CD4-positive, alpha-beta T cell (primary cell): ENCODE measurements at regions not wholly inside any gene's neighbourhood (a gene's known extent, or its start where the extent isn't known, plus 50 kb on each side); places are given as distances from the start of the nearest gene placed in this dataset.

Experiments used
- ATAC-seq: fragments of 200-7000 bp; cut with Tn5 transposase; one replicate; pipeline ENCODE4 v1.10.0; 2022; ENCODE audit warnings: mild to moderate bottlenecking; ENCODE audit not compliant: poor library complexity
- CTCF ChIA-PET: fragments of 350-600 bp; sonication (Branson Sonifier 250); formaldehyde crosslinking; loops from one replicate; lab custom pipeline; 2021; ENCODE audit warnings: antibody characterized with exemption, inconsistent platforms; lab: Charles Lee
- POLR2A ChIA-PET: fragments of 350-600 bp; sonication (Branson Sonifier 250); formaldehyde crosslinking; loops from one replicate; lab custom pipeline; 2021; ENCODE audit warnings: antibody characterized with exemption, inconsistent platforms; lab: Charles Lee
- DNase-seq, 14 experiments: peaks; one replicate each; pipeline ENCODE4 v3.0.0-alpha.2; 2013 to 2020; ENCODE audit warnings: mixed read lengths in 2 of 14
- H3K27ac ChIP-seq, 2 donors: one replicate each; pipeline versions ENCODE4 v1.5.1 to v1.7.0; 2013; ENCODE audit warnings: low read length in 2 of 2, low read depth in 1 of 2, mild to moderate bottlenecking in 1 of 2
- H3K27me3 ChIP-seq, 2 experiments: 1 replicate in 1 of 2; 2 replicates in 1 of 2; pipeline versions ENCODE4 v1.6.1 to v1.7.0; 2013; ENCODE audit warnings: low read length in 2 of 2, control low read depth in 1 of 2, mild to moderate bottlenecking in 1 of 2, moderate library complexity in 1 of 2; ENCODE audit not compliant: insufficient read depth in 2 of 2, control insufficient read depth in 1 of 2
- H3K36me3 ChIP-seq: one replicate; pipeline ENCODE4 v1.6.1; 2013; ENCODE audit warnings: low read length, control low read depth; ENCODE audit not compliant: insufficient read depth
- H3K4me1 ChIP-seq: one replicate; pipeline ENCODE4 v1.6.1; 2013; ENCODE audit warnings: low read length, control low read depth; ENCODE audit not compliant: insufficient read depth
- H3K4me3 ChIP-seq: one replicate; pipeline ENCODE4 v1.5.1; 2013; ENCODE audit warnings: mild to moderate bottlenecking, low read length, moderate library complexity
- H3K9me3 ChIP-seq, 2 experiments: 1 replicate in 1 of 2; 2 replicates in 1 of 2; pipeline versions ENCODE4 v1.6.1 to v1.7.0; 2013; ENCODE audit warnings: low read length in 2 of 2, mild to moderate bottlenecking in 2 of 2, control low read depth in 1 of 2, moderate library complexity in 1 of 2; ENCODE audit not compliant: control insufficient read depth in 1 of 2, insufficient read depth in 1 of 2
- H3K27ac Mint-ChIP-seq: one replicate; pipeline ENCODE4 v1.8.0; 2020; ENCODE audit warnings: mixed read lengths
- H3K27me3 Mint-ChIP-seq: one replicate; pipeline ENCODE4 v1.8.0; 2021; ENCODE audit warnings: mixed read lengths
- H3K36me3 Mint-ChIP-seq: one replicate; pipeline ENCODE4 v1.8.0; 2021; ENCODE audit warnings: low read depth, mixed read lengths
- H3K4me1 Mint-ChIP-seq: one replicate; pipeline ENCODE4 v1.8.0; 2021; ENCODE audit warnings: low read depth, mixed read lengths
- H3K4me3 Mint-ChIP-seq: one replicate; pipeline ENCODE4 v1.8.0; 2020; ENCODE audit warnings: mild to moderate bottlenecking, mixed read lengths
- H3K9me3 Mint-ChIP-seq: one replicate; pipeline ENCODE4 v1.8.0; 2020; ENCODE audit warnings: mixed read lengths
- intact Hi-C, 2 experiments: fragments of 100-400 bp; cut with DNase I in 1 of 2; cut with micrococcal nuclease in 1 of 2; formaldehyde crosslinking; loops; one replicate each; pipeline versions ENCODE4 v1.15.1 to v1.9.0; 2023 to 2025; cut with DNase I, micrococcal nuclease
- TF ChIP-seq, protein P1 (sequence below): fragments of 200-600 bp; IDR thresholded peaks from one replicate; pipeline ENCODE4 v1.8.0; 2022; ENCODE audit warnings: antibody characterized with exemption, mild to moderate bottlenecking

DNA sequence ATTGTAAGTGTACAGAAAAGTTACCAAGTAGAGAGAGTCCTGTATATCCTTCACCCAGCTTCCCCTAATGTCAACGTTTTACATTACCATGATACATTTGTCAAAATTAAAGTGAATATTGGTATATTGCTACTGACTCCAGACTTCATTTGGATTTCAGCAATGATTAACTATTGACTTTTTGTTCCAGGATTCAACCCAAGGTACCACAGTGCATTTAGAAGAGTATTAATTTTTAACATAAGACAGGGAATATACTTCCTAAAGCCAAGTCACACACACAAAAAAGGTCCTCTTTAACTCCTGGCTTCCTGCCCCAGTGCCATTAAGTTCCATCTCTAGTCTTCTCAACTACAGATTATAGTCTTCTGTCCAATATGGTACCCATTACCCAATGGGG is 75.5 kb upstream of the RBM19 start:
- POLR2A ChIA-PET: no interaction called here
- CTCF ChIA-PET: no interaction called here
- H3K4me1 Mint-ChIP-seq: no peaks in the 10 kb centered on the region
- Histone ChIP-seq H3K4me1 (no peaks in the 10 kb centered on the region), H3K9me3 (peaks cover 0 to 9% of the 10 kb centered on the region in 2 experiments), H3K27ac (no peak overlapping the region), H3K27me3 (peaks cover 0 to 6% of the 10 kb centered on the region in 2 experiments), H3K4me3 (no peak overlapping the region), H3K36me3 (no peaks in the 10 kb centered on the region)
- peaks cover 33% of the 10 kb centered on the region for H3K27me3 Mint-ChIP-seq
- no peaks in the 10 kb centered on the region for H3K36me3 Mint-ChIP-seq
- TF ChIP-seq, protein P1, sequence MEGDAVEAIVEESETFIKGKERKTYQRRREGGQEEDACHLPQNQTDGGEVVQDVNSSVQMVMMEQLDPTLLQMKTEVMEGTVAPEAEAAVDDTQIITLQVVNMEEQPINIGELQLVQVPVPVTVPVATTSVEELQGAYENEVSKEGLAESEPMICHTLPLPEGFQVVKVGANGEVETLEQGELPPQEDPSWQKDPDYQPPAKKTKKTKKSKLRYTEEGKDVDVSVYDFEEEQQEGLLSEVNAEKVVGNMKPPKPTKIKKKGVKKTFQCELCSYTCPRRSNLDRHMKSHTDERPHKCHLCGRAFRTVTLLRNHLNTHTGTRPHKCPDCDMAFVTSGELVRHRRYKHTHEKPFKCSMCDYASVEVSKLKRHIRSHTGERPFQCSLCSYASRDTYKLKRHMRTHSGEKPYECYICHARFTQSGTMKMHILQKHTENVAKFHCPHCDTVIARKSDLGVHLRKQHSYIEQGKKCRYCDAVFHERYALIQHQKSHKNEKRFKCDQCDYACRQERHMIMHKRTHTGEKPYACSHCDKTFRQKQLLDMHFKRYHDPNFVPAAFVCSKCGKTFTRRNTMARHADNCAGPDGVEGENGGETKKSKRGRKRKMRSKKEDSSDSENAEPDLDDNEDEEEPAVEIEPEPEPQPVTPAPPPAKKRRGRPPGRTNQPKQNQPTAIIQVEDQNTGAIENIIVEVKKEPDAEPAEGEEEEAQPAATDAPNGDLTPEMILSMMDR: no peak
- no peak overlapping the region for H3K4me3 Mint-ChIP-seq
- ATAC-seq (no peak), DNase-seq (no peak)
- intact Hi-C loops: no loop called here
- no peak overlapping the region for H3K27ac Mint-ChIP-seq
- no peaks in the 10 kb centered on the region for H3K9me3 Mint-ChIP-seq

DNA sequence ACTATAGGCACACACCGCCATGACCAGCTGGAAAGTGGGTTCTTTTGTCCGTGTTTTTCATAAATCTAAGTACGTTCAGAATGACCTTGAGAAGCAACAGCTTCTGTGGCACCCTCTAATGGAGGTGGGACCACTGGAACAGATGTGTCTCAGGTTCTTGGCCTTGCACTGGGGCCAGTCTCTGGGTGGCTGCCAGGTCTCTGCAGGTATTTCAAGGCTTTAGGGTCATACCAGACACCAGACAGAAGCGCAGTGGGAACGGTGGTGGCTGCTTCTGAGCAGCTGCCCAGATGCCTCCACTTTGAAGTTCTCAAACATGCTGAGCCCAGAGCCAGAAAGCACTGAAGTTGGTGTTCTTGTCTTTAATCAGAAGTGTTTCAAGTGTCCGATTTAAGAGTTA is 75.0 kb upstream of the RBM19 start:
- intact Hi-C loops: no loop called here
- no peak for DNase-seq
- Histone ChIP-seq H3K4me1 (no peaks in the 10 kb centered on the region), H3K4me3 (no peak overlapping the region), H3K27me3 (peaks cover 0 to 6% of the 10 kb centered on the region in 2 experiments), H3K36me3 (no peaks in the 10 kb centered on the region), H3K27ac (no peak overlapping the region), H3K9me3 (peaks cover 0 to 12% of the 10 kb centered on the region in 2 experiments)
- ChIA-PET CTCF (no interaction called here), POLR2A (no interaction called here)
- no peak for ATAC-seq
- H3K4me3 Mint-ChIP-seq: no peak overlapping the region
- H3K9me3 Mint-ChIP-seq: no peaks in the 10 kb centered on the region
- H3K4me1 Mint-ChIP-seq: no peaks in the 10 kb centered on the region
- H3K27ac Mint-ChIP-seq: no peak overlapping the region
- no peaks in the 10 kb centered on the region for H3K36me3 Mint-ChIP-seq
- TF ChIP-seq, protein P1: no peak
- H3K27me3 Mint-ChIP-seq: peaks cover 35% of the 10 kb centered on the region

DNA sequence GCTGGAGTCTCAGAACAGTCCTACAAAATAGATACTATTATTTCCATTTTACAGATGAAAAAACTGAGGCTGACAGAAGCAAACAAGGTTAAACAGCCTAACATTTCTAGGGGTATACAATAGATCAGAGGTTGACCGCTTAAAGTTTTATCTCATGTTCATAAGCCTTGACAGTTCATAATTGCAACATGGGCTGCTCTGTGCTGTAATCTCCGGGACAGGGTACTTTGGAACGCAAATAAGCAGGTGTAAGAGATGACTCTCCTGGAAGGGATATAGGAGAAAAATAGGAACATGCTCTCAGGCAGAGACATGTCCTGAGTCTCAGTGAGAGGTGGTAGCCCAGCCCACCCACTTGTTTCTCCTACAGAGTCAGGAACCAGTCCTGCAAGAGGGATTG is 72.8 kb upstream of the RBM19 start:
- no peak for ATAC-seq
- ChIA-PET CTCF (no interaction called here), POLR2A (no interaction called here)
- H3K4me1 ChIP-seq: no peaks in the 10 kb centered on the region
- Mint-ChIP-seq H3K9me3 (no peaks in the 10 kb centered on the region), H3K27me3 (peaks cover 37% of the 10 kb centered on the region), H3K4me1 (no peaks in the 10 kb centered on the region), H3K27ac (no peak overlapping the region), H3K4me3 (no peak overlapping the region), H3K36me3 (no peaks in the 10 kb centered on the region)
- no peak for DNase-seq
- peaks cover 0 to 8% of the 10 kb centered on the region in 2 experiments for H3K27me3 ChIP-seq
- H3K4me3 ChIP-seq: no peak overlapping the region
- no peak overlapping the region for H3K27ac ChIP-seq
- intact Hi-C loops: no loop called here
- peaks cover 0 to 12% of the 10 kb centered on the region in 2 experiments for H3K9me3 ChIP-seq
- TF ChIP-seq, protein P1: no peak
- no peaks in the 10 kb centered on the region for H3K36me3 ChIP-seq
